Lower lobe of right lung (tissue), 2 donors: ENCODE measurements at regions not wholly inside any gene's neighbourhood (a gene's known extent, or its start where the extent isn't known, plus 50 kb on each side); places are given as distances from the start of the nearest gene placed in this dataset.

Source experiments
- ATAC-seq, 2 donors: fragments of 200-7000 bp; cut with Tn5 transposase; one replicate each; pipeline ENCODE4 v1.9.1; 2020 to 2022; ENCODE audit warnings: mild to moderate bottlenecking in 2 of 2, moderate library complexity in 2 of 2
- DNase-seq: peaks from one replicate; pipeline ENCODE4 v3.0.0-alpha.2; 2020
- H3K27ac ChIP-seq: fragments of 200-600 bp; one replicate; pipeline ENCODE4 v1.8.0; 2022
- H3K27me3 ChIP-seq: fragments of 200-600 bp; one replicate; pipeline ENCODE4 v1.8.0; 2022; ENCODE audit warnings: low read depth
- H3K36me3 ChIP-seq: fragments of 200-600 bp; one replicate; pipeline ENCODE4 v1.8.0; 2022; ENCODE audit warnings: mild to moderate bottlenecking
- H3K4me1 ChIP-seq: fragments of 200-600 bp; one replicate; pipeline ENCODE4 v1.8.0; 2022
- H3K4me3 ChIP-seq: fragments of 200-600 bp; one replicate; pipeline ENCODE4 v1.8.0; 2022; ENCODE audit warnings: mild to moderate bottlenecking
- H3K9me3 ChIP-seq: fragments of 200-600 bp; one replicate; pipeline ENCODE4 v1.8.0; 2022
- intact Hi-C: fragments of 100-400 bp; cut with DNase I; formaldehyde crosslinking; loops from one replicate; pipeline ENCODE4 v1.11.0; 2022
- TF ChIP-seq, protein P1 (sequence below): fragments of 200-600 bp; IDR thresholded peaks from one replicate; pipeline ENCODE4 v1.8.0; 2022; ENCODE audit warnings: antibody characterized with exemption, mild to moderate bottlenecking
- donor health status: DM: no; HTN: yes; CAD: no; lungs with severe emphysema.

GRCh38 chr21:19908390-19908789 is 1089.8 kb upstream of the NCAM2 start:
- DNase-seq (no peak), ATAC-seq (no peak)
- intact Hi-C loops, result no loop called here
- Histone ChIP-seq H3K27ac (no peak overlapping the region), H3K36me3 (no peaks in the 10 kb centered on the region), H3K9me3 (no peaks in the 10 kb centered on the region), H3K4me1 (no peaks in the 10 kb centered on the region), H3K4me3 (no peak overlapping the region), H3K27me3 (no peaks in the 10 kb centered on the region)
- TF ChIP-seq, protein P1, sequence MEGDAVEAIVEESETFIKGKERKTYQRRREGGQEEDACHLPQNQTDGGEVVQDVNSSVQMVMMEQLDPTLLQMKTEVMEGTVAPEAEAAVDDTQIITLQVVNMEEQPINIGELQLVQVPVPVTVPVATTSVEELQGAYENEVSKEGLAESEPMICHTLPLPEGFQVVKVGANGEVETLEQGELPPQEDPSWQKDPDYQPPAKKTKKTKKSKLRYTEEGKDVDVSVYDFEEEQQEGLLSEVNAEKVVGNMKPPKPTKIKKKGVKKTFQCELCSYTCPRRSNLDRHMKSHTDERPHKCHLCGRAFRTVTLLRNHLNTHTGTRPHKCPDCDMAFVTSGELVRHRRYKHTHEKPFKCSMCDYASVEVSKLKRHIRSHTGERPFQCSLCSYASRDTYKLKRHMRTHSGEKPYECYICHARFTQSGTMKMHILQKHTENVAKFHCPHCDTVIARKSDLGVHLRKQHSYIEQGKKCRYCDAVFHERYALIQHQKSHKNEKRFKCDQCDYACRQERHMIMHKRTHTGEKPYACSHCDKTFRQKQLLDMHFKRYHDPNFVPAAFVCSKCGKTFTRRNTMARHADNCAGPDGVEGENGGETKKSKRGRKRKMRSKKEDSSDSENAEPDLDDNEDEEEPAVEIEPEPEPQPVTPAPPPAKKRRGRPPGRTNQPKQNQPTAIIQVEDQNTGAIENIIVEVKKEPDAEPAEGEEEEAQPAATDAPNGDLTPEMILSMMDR, result no peak

DNA sequence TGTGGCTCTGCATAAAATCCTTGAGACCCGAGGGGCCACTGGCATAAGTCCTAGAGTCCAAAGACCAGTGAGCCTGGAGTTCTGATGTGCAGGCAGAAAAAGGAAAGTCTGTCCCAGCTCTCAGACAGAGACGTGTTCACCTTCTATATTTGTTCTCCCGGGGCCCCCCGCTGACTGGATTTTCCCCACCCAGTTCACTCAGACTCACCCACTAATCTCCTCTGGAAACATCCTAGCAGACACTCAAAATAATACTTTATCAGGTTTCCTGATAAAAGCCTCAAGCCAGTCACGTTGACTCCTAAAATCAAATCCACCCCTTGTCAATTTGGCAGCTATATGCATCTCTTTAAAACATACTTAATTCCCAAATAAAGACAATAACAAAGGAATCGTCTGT is 1084.2 kb upstream of the NCAM2 start:
- ATAC-seq (no peak), DNase-seq (no peak)
- H3K36me3 ChIP-seq, result no peaks in the 10 kb centered on the region
- intact Hi-C loops, result no loop called here
- no peak overlapping the region for H3K4me3 ChIP-seq
- TF ChIP-seq, protein P1, result no peak
- H3K27me3 ChIP-seq, result no peaks in the 10 kb centered on the region
- H3K27ac ChIP-seq, result no peak overlapping the region
- no peaks in the 10 kb centered on the region for H3K9me3 ChIP-seq
- no peaks in the 10 kb centered on the region for H3K4me1 ChIP-seq

- H3K4me1 ChIP-seq, result no peaks in the 10 kb centered on the region
- H3K9me3 ChIP-seq, result no peaks in the 10 kb centered on the region
- no peak overlapping the region for H3K27ac ChIP-seq
- intact Hi-C loops, result no loop called here
- no peaks in the 10 kb centered on the region for H3K36me3 ChIP-seq
- ATAC-seq (no peak), DNase-seq (no peak)
- H3K27me3 ChIP-seq, result no peaks in the 10 kb centered on the region
- TF ChIP-seq, protein P1, result no peak
- no peak overlapping the region for H3K4me3 ChIP-seq
Measured at GRCh38 chr21:19921211-19921610, 1077.0 kb upstream of the NCAM2 start.

DNA sequence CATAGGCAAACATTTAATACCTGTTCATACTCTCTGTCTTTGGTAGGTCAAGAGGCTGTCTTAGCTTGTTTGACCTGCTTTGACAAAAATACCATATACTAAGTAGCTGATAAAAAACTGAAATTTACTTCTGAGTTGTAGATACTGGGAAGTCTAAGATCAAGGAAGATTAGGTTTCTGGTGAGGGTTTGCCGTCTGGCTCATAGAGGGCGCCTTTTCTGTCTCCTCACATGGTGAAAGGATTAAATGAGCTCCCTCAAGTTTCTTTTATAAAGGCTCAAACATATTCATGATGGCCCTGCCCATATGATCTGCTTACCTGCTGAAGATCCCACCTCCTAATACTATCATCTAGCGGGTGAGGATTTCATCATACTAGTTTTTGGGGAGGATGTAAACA is 1076.1 kb upstream of the NCAM2 start:
- intact Hi-C loops, result no loop called here
- Histone ChIP-seq H3K4me3 (no peak overlapping the region), H3K36me3 (no peaks in the 10 kb centered on the region), H3K27me3 (no peaks in the 10 kb centered on the region), H3K9me3 (no peaks in the 10 kb centered on the region), H3K4me1 (no peaks in the 10 kb centered on the region), H3K27ac (no peak overlapping the region)
- ATAC-seq, result no peak
- no peak for DNase-seq
- TF ChIP-seq, protein P1, result no peak

DNA sequence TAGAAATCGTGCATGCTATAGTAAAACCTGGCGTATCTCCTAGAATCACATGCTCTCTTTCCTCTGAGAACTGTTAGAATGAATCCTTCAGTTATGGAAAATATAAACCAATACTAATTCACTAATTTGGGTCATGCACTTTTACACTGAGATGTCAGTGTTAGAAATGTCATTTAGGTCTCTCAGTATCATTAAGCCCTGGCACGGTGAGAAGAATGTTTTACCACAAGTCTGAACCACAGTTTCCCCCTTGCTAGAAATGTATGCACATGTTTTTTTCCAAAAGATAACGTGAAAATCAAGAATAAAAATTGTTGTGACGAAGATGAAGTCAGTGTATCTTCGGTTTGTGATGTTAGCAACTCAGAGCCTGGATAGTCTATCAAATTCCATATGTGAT is 1062.7 kb upstream of the NCAM2 start:
- TF ChIP-seq, protein P1, result no peak
- DNase-seq, result no peak
- intact Hi-C loops, result no loop called here

GRCh38 chr21:19937619-19938018 is 1060.6 kb upstream of the NCAM2 start:
- no peaks in the 10 kb centered on the region for H3K9me3 ChIP-seq
- no peak for DNase-seq
- TF ChIP-seq, protein P1, result no peak
- ATAC-seq, result no peak
- no peaks in the 10 kb centered on the region for H3K27me3 ChIP-seq
- no peaks in the 10 kb centered on the region for H3K4me1 ChIP-seq
- no peak overlapping the region for H3K4me3 ChIP-seq
- no peak overlapping the region for H3K27ac ChIP-seq
- H3K36me3 ChIP-seq, result no peaks in the 10 kb centered on the region
- intact Hi-C loops, result no loop called here

More for the DNA sequence above, 1062.7 kb upstream of the NCAM2 start:
- Histone ChIP-seq H3K27ac (no peak overlapping the region), H3K9me3 (no peaks in the 10 kb centered on the region), H3K36me3 (no peaks in the 10 kb centered on the region), H3K4me1 (no peaks in the 10 kb centered on the region), H3K27me3 (no peaks in the 10 kb centered on the region), H3K4me3 (no peak overlapping the region)
- no peak for ATAC-seq
